ENCODE measurements at regions not wholly inside any gene's neighbourhood (a gene's known extent, or its start where the extent isn't known, plus 50 kb on each side); places are given as distances from the start of the nearest gene placed in this dataset.

- DNase-seq (ENCODE audit: extremely low read depth in 1 of 4, low spot score in 3 of 4) (no peak), FAIRE-seq (no peak), ATAC-seq (no peak)
- Histone ChIP-seq H3K27me3 (ENCODE audit: control insufficient read depth in 2 of 2, insufficient read depth in 2 of 2, low read length in 2 of 2) (peaks cover 0 to 13% of the 10 kb centered on the region in 2 experiments; a peak in 2 of 5 replicates), H3K4me2 (ENCODE audit: insufficient read depth, low read length) (no peak overlapping the region), H3K4me3 (no peak overlapping the region), H3K36me3 (ENCODE audit: control insufficient read depth, insufficient read depth, low read length) (no peaks in the 10 kb centered on the region), H4K20me1 (replicated peaks; ENCODE audit: control insufficient read depth, insufficient read depth, low read length) (no peaks in the 10 kb centered on the region), H3K27ac (ENCODE audit: extremely low read depth, low read depth, low read length) (no peak overlapping the region), H3K9me1 (ENCODE audit: control insufficient read depth, insufficient read depth, low read length) (no peaks in the 10 kb centered on the region), H3K79me2 (ENCODE audit: control insufficient read depth, insufficient read depth, low read length) (no peaks in the 10 kb centered on the region), H3K9me3 (replicated peaks; ENCODE audit: control insufficient read depth, insufficient read depth, low read depth, low read length) (no peaks in the 10 kb centered on the region), H3K9ac (ENCODE audit: insufficient read depth in 1 of 2, low read depth in 2 of 2, low read length in 2 of 2) (no peak overlapping the region), H2AFZ (ENCODE audit: low read depth, low read length) (no peak overlapping the region), H3K4me1 (replicated peaks in 1 of 2; ENCODE audit: control insufficient read depth in 2 of 2, insufficient read depth in 2 of 2, low read length in 2 of 2) (no peaks in the 10 kb centered on the region)
- BruUV-seq (replicated peaks) = no TSS peak
- no peak for TF ChIP-seq RNF2 (IDR thresholded peaks at IDR 0.05)
- TF ChIP-seq DACH1 (IDR thresholded peaks at IDR 0.05; ENCODE audit: partially characterized antibody) = no peak
- TF ChIP-seq SMAD4 (CRISPR knock-in tag; conservative IDR thresholded peaks at IDR 0.05) = no peak
- no peak for TF ChIP-seq RBM25 (IDR thresholded peaks at IDR 0.05; ENCODE audit: low read depth, low read length, severe bottlenecking)
- TF ChIP-seq, protein P1, sequence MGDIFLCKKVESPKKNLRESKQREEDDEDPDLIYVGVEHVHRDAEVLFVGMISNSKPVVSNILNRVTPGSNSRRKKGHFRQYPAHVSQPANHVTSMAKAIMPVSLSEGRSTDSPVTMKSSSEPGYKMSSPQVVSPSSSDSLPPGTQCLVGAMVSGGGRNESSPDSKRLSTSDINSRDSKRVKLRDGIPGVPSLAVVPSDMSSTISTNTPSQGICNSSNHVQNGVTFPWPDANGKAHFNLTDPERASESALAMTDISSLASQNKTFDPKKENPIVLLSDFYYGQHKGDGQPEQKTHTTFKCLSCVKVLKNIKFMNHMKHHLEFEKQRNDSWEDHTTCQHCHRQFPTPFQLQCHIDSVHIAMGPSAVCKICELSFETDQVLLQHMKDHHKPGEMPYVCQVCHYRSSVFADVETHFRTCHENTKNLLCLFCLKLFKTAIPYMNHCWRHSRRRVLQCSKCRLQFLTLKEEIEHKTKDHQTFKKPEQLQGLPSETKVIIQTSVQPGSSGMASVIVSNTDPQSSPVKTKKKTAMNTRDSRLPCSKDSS (IDR thresholded peaks at IDR 0.05; ENCODE audit: low read depth, partially characterized antibody) = no peak
- TF ChIP-seq TEAD2 (tag; IDR thresholded peaks at IDR 0.05) = no peak
- in situ Hi-C loops (cut with MboI) (no loop called here), intact Hi-C loops (cut with micrococcal nuclease) (no loop called here)
- ChIA-PET POLR2A (no interaction called here), CTCF (ENCODE audit: low intra/inter-chr PET ratio) (no interaction called here)
- 0% methylated on average over 9 of the region's 10 CpGs for WGBS (ENCODE audit: insufficient coverage, low coverage, missing lambda C conversion rate)
These were observed 318.3 kb downstream of the SHANK2 start for GRCh38 chr11:70933981-70934583.

Data from K562 (cell line).